ENCODE measurements at regions not wholly inside any gene's neighbourhood (a gene's known extent, or its start where the extent isn't known, plus 50 kb on each side); places are given as distances from the start of the nearest gene placed in this dataset.

DNA sequence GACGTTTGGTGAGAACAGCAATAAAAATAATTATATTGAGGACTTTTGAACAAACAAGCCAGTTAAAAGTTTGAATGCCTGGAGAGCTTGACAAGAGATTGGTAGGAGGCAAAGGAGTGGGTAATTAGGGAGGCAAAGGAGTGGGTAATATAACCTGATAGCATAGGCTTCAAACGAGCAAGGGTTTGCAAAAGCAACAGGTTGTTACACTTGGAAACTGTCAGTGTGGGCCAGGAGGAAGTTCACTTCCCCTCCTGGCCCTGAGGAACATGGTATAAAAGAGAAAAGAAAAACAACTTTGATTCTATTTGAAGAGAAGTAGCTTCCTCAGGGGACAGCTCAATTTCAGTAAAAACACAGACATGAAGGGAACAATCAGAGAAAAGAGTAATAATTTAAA is 121.7 kb downstream of the CCER1 start:
- TF ChIP-seq POLR2A (IDR thresholded peaks at IDR 0.05) (no peak), POLR2AphosphoS5 (IDR thresholded peaks at IDR 0.05) (no peak)
- TF ChIP-seq, protein P1, sequence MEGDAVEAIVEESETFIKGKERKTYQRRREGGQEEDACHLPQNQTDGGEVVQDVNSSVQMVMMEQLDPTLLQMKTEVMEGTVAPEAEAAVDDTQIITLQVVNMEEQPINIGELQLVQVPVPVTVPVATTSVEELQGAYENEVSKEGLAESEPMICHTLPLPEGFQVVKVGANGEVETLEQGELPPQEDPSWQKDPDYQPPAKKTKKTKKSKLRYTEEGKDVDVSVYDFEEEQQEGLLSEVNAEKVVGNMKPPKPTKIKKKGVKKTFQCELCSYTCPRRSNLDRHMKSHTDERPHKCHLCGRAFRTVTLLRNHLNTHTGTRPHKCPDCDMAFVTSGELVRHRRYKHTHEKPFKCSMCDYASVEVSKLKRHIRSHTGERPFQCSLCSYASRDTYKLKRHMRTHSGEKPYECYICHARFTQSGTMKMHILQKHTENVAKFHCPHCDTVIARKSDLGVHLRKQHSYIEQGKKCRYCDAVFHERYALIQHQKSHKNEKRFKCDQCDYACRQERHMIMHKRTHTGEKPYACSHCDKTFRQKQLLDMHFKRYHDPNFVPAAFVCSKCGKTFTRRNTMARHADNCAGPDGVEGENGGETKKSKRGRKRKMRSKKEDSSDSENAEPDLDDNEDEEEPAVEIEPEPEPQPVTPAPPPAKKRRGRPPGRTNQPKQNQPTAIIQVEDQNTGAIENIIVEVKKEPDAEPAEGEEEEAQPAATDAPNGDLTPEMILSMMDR (IDR thresholded peaks at IDR 0.05) = no peak

Measured in sigmoid colon (tissue), 4 donors.